HG03558 (cell line): ENCODE measurements at regions not wholly inside any gene's neighbourhood (a gene's known extent, or its start where the extent isn't known, plus 50 kb on each side); places are given as distances from the start of the nearest gene placed in this dataset.

Experiments
- ATAC-seq: cut with Tn5 transposase; IDR thresholded peaks from one replicate; pipeline ENCODE4 v1.9.1; 2021; ENCODE audit warnings: moderate number of reproducible peaks; ENCODE audit not compliant: unreplicated experiment; ENCODE audit errors: extremely low read depth

DNA sequence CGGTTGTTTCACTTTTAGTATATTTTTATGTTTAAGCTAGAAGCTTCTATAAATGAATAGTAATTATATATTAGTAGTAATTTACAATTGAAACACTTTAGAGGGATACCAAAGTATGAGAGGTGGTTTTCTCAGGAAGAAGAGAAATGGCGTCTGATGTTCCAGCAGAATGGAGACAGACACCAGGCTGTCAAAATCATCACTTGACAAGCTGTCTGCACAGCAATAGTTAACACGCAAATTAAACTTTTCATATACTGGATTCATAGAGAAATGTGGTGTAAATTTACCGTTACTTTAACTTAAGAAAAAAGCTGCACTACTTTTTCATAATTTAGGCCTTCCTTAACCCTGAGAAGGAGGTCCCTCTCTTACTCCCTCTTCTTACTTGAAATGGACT is 82.6 kb downstream of the FAM217A start:
- ATAC-seq = no peak

DNA sequence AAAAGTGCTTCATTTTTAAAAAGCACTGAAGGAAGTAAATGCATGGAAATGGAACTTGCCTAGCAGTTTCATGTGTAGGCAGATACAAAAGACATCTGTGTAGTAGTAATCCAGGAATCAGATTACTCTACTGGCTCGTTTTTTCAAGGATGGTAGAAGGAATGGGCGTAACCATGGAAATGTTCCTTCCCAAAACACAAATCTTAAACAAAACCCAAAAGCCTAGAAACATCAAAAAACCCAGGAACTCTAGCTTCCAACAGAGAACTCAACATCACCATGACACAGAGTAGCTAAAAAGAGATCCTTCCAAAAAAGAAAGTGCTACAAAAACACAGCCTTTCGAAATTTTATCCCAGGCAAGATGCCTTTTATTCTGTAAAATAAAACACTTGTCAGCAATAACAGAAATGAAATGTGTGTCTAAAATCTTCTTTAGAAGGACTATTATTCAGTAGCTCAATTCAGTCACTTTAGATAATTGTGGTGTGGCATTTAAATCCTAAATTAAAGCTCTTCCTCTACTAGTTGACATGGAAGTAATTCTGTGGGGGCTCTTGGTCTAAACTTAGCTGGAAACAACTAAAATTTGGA is 81.7 kb downstream of the FAM217A start:
- no peak for ATAC-seq

DNA sequence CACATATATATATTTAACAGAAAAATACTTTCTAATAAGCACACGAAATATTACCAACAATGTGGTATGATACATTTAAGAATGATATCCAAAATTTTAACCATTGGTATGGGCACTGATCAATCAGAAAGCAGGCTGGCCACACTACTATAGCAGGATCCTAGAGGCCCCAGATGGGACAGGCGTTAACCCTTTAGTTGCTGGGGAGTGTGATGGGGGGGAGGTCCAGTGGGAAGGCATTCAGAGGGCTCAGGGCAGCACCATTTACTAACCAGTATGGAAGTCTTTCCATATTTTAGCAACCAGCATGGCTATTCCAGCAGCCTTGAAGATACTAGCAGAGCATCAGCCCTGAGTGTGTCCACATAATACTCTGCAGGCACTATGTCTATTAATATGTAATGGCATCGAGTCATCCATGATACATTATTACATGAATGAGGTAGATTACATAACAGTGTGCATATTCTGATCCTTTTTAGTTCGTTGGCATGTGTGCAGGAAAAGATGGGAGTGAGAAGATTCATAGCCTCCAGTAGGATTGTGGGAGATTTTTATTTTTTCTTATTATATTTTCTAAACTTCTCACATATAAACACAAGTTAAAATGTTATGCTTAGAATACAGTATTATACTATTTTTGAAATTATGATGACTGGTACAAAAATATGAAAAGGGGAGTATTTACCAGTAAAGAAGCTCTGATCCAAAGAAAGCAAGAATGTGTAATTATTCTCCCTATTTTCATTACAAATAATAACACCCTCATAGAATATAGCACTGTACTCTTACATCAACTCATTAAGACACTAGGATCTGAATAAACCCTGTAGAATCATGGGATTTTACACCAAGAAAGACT is 78.9 kb downstream of the FAM217A start:
- ATAC-seq = no peak

DNA sequence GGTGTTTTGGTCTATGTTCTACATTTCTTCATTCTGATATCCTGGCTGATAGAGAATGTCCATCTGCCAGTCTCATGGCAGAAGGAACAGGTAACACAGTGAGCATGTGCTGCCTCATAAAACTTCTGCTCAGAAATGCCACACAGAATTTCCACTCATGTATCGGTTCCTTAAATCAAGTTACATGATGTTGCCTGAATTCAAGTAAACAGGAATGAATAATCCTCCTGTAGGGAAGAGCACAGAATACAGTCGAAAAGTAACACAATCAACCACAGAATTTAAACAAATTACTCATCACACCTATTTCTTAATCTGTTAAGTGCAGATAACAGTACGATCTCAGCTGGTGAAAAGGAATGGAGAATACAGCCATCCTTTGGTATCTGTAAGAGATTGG is 74.7 kb downstream of the FAM217A start:
- no peak for ATAC-seq

DNA sequence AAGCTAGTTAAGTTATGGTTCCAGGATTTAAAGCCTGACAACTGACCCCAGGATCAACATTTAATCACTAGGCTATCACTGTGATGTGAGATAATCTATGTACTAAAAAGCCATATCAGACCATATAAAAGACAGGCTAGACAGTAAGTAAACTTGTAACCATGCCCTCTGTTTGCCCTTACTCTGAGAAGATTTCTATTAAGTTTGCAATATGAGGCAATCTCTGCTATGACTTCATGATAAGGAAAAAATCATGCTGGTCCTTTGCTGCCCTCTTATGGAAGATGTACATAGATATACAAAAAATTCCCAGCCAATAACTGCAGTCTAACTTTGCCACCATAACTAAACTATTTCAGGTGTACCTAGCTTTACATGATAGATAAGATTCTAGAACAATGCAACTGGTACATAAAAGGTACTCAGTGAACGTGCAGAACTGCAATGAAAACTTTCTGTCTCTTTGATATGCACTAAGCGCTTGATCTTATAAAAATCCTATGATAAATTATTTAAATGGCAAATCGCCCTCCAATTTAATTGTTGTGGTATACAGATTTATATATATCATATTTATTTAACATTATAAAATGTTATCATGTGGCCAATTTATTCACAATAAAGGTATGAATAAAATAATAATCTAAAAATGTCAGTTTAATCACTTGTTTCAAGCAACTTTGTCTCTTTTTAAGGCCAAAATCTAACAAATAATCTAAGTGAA is 70.5 kb downstream of the FAM217A start:
- no peak for ATAC-seq

DNA sequence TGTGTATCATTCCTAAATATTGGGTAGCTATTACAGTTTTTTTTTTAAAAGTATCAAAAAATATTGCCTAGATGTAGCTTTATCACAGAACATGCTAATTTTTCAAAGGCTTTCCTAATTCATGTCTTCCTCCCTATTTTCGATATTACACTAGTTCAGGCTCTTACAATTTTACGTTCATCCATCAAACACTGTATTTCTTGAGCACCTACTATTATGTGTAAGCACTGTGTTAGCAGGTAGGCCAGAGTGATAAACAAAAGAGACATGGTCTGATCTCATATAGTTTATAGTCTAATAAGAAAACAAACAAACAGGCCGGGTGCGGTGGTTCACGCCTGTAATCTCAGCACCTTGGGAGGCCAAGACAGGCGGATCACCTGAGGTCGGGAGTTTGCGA is 69.5 kb downstream of the FAM217A start:
- no peak for ATAC-seq

DNA sequence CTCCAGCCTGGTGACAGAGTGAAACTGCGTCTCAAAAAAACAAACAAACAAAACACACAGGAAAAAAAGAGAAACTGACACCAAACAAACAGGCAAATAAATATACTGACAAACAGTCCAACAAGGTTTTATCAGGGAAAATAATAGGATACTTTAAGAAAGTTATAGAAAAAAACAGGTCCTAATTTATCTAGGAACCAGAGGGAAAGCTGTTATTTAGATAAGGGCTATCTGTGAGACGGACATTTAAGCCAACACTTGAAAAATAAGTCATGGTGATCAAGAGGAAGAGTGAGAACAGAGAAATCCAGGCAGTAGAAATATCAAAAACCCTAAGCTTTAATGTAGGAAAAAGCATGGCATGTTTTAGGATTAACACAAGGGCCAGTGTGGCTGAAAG is 68.9 kb downstream of the FAM217A start:
- no peak for ATAC-seq

DNA sequence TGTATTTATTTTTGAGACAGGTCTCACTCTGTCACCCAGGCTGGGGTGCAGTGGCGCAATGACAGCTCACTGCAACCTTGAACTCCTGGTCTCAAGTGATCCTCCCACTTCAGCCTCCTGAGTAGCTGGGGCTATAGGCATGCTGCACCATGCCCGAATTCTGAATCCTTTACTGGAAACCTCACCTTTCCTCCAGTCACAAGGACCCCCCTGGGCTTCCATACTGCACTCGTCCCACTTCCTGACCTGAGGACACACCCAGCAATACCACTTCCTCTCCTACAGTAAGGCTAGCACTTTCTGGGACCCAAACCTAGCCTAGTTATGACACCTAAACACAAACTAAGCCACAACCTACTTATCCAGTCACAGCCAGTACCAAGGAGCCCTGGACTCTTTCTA is 68.2 kb downstream of the FAM217A start:
- ATAC-seq = no peak

DNA sequence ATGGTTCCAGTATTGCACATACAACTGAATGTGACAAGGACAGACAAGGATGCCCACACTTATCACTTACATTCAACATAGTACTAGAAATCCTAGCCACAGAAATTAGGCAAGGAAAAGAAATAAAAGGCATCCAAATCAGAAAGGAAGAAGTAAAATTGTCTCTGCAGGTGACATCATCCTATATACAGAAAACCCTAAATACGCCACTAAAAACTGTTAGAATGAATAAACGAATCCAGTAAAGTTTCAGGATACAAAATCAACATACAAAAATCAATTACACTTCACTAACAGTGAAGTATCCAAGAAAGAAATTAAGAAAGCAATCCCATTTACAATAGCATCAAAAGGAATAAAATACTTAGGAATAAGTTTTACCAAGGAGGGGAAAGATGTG is 66.1 kb downstream of the FAM217A start:
- no peak for ATAC-seq

DNA sequence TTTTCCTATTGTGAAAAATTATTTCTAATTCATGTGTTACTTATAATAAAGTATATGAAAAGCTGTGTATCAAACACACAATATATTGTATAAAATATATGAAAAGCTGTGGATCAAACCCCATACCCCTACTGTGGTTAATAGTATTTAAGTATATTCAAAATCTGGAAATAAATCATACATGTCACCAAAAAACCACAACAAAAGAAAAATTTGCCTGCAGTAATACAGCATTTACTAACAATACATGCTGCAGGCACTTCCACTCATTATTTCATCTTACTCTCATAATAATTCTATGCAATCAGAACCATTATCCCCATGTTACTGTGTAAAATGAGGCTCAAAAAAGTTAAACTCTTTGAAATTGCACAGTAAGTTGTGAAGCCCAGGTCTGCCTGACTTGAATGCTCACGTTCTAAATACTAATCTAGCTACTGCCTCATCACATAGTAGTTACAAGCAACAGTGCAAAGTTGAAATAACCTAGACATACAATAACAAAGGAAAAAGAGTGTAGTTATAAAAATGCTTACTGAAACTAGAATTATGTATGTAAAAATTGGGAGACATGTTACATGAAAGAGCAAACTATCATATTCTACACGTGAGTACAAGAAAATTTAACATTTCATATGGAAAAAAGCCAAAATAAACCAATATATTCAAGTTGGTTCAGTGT is 61.7 kb downstream of the FAM217A start:
- no peak for ATAC-seq

DNA sequence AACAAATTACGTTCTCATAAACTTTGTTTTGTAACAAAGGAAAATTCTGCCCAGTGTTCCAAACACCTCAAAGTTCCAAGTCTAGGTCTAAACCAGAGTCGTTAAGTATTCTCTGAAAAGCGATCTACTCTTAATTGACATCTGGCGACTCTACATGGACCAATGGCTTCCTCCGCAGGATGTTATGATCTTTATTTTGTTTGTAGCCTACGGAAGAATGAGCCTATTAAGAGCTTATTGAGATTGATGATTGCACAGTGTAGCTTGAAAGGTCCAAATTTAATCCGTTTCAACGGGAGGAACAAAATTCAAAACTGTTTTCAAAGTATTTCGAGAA is 61.1 kb downstream of the FAM217A start:
- ATAC-seq = no peak

DNA sequence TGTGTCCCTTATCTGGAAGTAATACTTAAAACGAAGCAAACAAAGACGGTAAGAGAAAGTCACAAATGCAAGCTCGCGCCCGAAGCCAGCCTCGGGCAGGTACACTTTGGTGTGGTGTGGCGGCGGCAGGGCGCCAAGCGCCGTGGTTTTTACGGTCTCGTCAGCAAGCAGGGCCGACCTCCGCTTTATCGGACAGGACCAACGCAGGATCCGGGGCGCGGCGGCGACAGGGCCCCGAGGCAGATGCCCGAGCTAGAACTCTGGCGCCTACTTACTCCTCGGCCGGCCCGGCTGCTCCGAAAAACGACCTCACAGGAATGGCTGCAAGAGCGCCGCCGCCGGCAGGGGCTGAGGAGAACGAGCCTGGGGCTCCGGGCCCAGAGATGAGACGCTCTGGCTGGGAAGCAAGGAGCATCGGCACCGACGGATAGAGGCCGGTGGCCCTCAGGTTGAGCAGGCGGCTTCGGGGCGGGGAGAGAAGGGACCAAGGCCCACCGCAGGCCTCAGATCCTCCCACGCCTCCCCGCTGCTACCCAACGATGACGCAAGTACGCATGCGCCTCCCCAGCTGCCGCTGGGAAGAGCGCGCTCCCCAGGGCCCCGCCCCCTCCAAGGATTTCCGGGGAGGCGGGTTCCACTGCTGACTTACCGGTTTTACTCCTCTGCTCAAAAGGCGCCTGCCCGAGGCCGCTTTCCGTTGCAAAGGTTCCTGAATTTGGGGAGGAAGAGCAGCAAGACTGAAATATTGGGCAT is 60.6 kb downstream of the FAM217A start:
- peak; percentile 35 for ATAC-seq
